ENCODE measurements at regions not wholly inside any gene's neighbourhood (a gene's known extent, or its start where the extent isn't known, plus 50 kb on each side); places are given as distances from the start of the nearest gene placed in this dataset.

GRCh38 chr2:104755026-104755878, 98.7 kb upstream of the POU3F3 start:
- no peak for TF ChIP-seq CTCF (IDR thresholded peaks at IDR 0.05; ENCODE audit: low read depth, low read length, missing control alignments)
- H3K4me3 ChIP-seq (replicated peaks; ENCODE audit: low read depth, low read length): no peak overlapping the region
- no peak for DNase-seq (ENCODE audit: extremely low read depth, low read depth)

- TF ChIP-seq CTCF (IDR thresholded peaks at IDR 0.05; ENCODE audit: low read depth, low read length, missing control alignments): no peak
- no peak for DNase-seq (ENCODE audit: extremely low read depth, low read depth)
- H3K4me3 ChIP-seq (replicated peaks; ENCODE audit: low read depth, low read length): no peak overlapping the region
Observed at GRCh38 chr2:104756118-104756517, 97.8 kb upstream of the POU3F3 start.

- no peak for TF ChIP-seq CTCF (IDR thresholded peaks at IDR 0.05; ENCODE audit: low read depth, low read length, missing control alignments)
- no peak overlapping the region for H3K4me3 ChIP-seq (replicated peaks; ENCODE audit: low read depth, low read length)
- no peak for DNase-seq (ENCODE audit: extremely low read depth, low read depth)
Observed at GRCh38 chr2:104757056-104757455, 96.9 kb upstream of the POU3F3 start.

- DNase-seq (ENCODE audit: extremely low read depth, low read depth): no peak
- no peak overlapping the region for H3K4me3 ChIP-seq (replicated peaks; ENCODE audit: low read depth, low read length)
- TF ChIP-seq CTCF (IDR thresholded peaks at IDR 0.05; ENCODE audit: low read depth, low read length, missing control alignments): no peak
Observed at GRCh38 chr2:104758199-104758620, 95.7 kb upstream of the POU3F3 start.

- H3K4me3 ChIP-seq (replicated peaks; ENCODE audit: low read depth, low read length): no peak overlapping the region
- no peak for DNase-seq (ENCODE audit: extremely low read depth, low read depth)
- TF ChIP-seq CTCF (IDR thresholded peaks at IDR 0.05; ENCODE audit: low read depth, low read length, missing control alignments): no peak
Observed at GRCh38 chr2:104762031-104762430, 91.9 kb upstream of the POU3F3 start.

- no peak for TF ChIP-seq CTCF (IDR thresholded peaks at IDR 0.05; ENCODE audit: low read depth, low read length, missing control alignments)
- H3K4me3 ChIP-seq (replicated peaks; ENCODE audit: low read depth, low read length): no peak overlapping the region
- DNase-seq (ENCODE audit: extremely low read depth, low read depth): no peak
Observed at GRCh38 chr2:104766683-104767082, 87.2 kb upstream of the POU3F3 start.

Data from HFF-Myc (cell line).